ENCODE measurements at regions not wholly inside any gene's neighbourhood (a gene's known extent, or its start where the extent isn't known, plus 50 kb on each side); places are given as distances from the start of the nearest gene placed in this dataset.
"Not testable (repeated sequence)": the region's sequence is repeated elsewhere in the genome, so short reads cannot be mapped to it uniquely, and the experiment has no call there.

GRCh38 chr16:7775072-7775488 lies 442.4 kb downstream of the RBFOX1 start:
- H3K27me3 ChIP-seq (ENCODE audit: control insufficient read depth, insufficient read depth, low read length), result no peaks in the 10 kb centered on the region
- no peaks in the 10 kb centered on the region for H3K9me3 ChIP-seq (ENCODE audit: control insufficient read depth, low read depth, low read length)
- H3K36me3 ChIP-seq (ENCODE audit: control insufficient read depth, low read depth, low read length), result no peaks in the 10 kb centered on the region
- peaks cover 3% of the 10 kb centered on the region for H3K4me1 ChIP-seq (ENCODE audit: control insufficient read depth, low read depth, low read length)
- no peak overlapping the region for H3K4me3 ChIP-seq (ENCODE audit: low read length)
- H3K27ac ChIP-seq (ENCODE audit: low read length), result no peak overlapping the region
- no peak overlapping the region for H3K9ac ChIP-seq (ENCODE audit: low read length)

GRCh38 chr16:7772722-7773121 lies 440.1 kb downstream of the RBFOX1 start:
- Histone ChIP-seq H3K9me3 (ENCODE audit: control insufficient read depth, low read depth, low read length) (no peaks in the 10 kb centered on the region), H3K27ac (ENCODE audit: low read length) (no peak overlapping the region), H3K4me1 (ENCODE audit: control insufficient read depth, low read depth, low read length) (peaks cover 3% of the 10 kb centered on the region), H3K9ac (ENCODE audit: low read length) (no peak overlapping the region), H3K4me3 (ENCODE audit: low read length) (no peak overlapping the region), H3K27me3 (ENCODE audit: control insufficient read depth, insufficient read depth, low read length) (no peaks in the 10 kb centered on the region), H3K36me3 (ENCODE audit: control insufficient read depth, low read depth, low read length) (no peaks in the 10 kb centered on the region)

- not testable (repeated sequence) for H3K27me3 ChIP-seq (ENCODE audit: control insufficient read depth, insufficient read depth, low read length); H3K27ac ChIP-seq (ENCODE audit: low read length); H3K4me3 ChIP-seq (ENCODE audit: low read length); H3K9ac ChIP-seq (ENCODE audit: low read length); H3K36me3 ChIP-seq (ENCODE audit: control insufficient read depth, low read depth, low read length); H3K9me3 ChIP-seq (ENCODE audit: control insufficient read depth, low read depth, low read length)
- peaks cover 38% of the 10 kb centered on the region for H3K4me1 ChIP-seq (ENCODE audit: control insufficient read depth, low read depth, low read length)
These were observed 436.4 kb downstream of the RBFOX1 start for GRCh38 chr16:7769091-7769490.

- H3K4me3 ChIP-seq (ENCODE audit: low read length), result peak overlapping the region; percentile 39
- peaks cover 58% of the 10 kb centered on the region for H3K4me1 ChIP-seq (ENCODE audit: control insufficient read depth, low read depth, low read length)
- H3K36me3 ChIP-seq (ENCODE audit: control insufficient read depth, low read depth, low read length), result no peaks in the 10 kb centered on the region
- H3K9ac ChIP-seq (ENCODE audit: low read length), result peak overlapping the region; percentile 31
- H3K27ac ChIP-seq (ENCODE audit: low read length), result peak overlapping the region; percentile 74
- no peaks in the 10 kb centered on the region for H3K9me3 ChIP-seq (ENCODE audit: control insufficient read depth, low read depth, low read length)
- no peaks in the 10 kb centered on the region for H3K27me3 ChIP-seq (ENCODE audit: control insufficient read depth, insufficient read depth, low read length)
These were observed 432.5 kb downstream of the RBFOX1 start for GRCh38 chr16:7765079-7765550.

GRCh38 chr16:7763111-7763510 lies 430.5 kb downstream of the RBFOX1 start:
- Histone ChIP-seq H3K4me1 (ENCODE audit: control insufficient read depth, low read depth, low read length) (peaks cover 58% of the 10 kb centered on the region), H3K9ac (ENCODE audit: low read length) (no peak overlapping the region), H3K36me3 (ENCODE audit: control insufficient read depth, low read depth, low read length) (no peaks in the 10 kb centered on the region), H3K27ac (ENCODE audit: low read length) (no peak overlapping the region), H3K4me3 (ENCODE audit: low read length) (no peak overlapping the region), H3K27me3 (ENCODE audit: control insufficient read depth, insufficient read depth, low read length) (no peaks in the 10 kb centered on the region), H3K9me3 (ENCODE audit: control insufficient read depth, low read depth, low read length) (no peaks in the 10 kb centered on the region)

Data from iPS-18a (cell line).